Activated effector memory CD4-positive, alpha-beta T cell treated with Interleukin-2 at 50 U/mL for 16 hours (primary cell): ENCODE measurements at regions not wholly inside any gene's neighbourhood (a gene's known extent, or its start where the extent isn't known, plus 50 kb on each side); places are given as distances from the start of the nearest gene placed in this dataset.
"Not testable (repeated sequence)": the region's sequence is repeated elsewhere in the genome, so short reads cannot be mapped to it uniquely, and the experiment has no call there.

Experiments used
- DNase-seq: peaks from one replicate; pipeline ENCODE4 v3.0.0-alpha.2; 2020

GRCh38 chr2:234861841-234862735 lies 89.7 kb upstream of the SH3BP4 start:
- DNase-seq, result no peak

DNA sequence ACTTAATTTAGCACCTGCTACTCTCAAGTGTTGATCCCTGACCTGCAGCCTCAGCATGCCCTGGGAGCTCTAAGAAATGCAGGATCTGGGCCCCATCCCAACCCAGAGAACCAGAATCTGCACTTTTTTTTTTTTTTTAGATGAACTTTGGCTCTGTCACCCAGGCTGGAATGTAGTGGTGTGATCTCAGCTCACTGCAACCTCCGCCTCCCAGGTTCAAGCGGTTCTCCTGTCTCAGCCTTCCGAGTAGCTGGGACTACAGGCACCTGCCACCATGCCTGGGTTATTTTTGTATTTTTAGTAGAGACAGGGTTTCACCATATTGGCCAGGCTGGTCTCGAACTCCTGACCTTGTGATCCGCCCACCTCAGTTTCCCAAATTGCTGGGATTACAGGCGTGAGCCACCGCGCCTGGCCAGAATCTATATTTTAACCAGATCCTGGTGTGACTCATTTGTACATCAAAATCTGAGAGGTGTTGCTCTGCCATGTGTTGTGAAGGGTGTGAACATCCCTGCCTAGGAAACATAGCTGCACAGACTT lies 92.4 kb upstream of the SH3BP4 start:
- DNase-seq, result not testable (repeated sequence)

DNA sequence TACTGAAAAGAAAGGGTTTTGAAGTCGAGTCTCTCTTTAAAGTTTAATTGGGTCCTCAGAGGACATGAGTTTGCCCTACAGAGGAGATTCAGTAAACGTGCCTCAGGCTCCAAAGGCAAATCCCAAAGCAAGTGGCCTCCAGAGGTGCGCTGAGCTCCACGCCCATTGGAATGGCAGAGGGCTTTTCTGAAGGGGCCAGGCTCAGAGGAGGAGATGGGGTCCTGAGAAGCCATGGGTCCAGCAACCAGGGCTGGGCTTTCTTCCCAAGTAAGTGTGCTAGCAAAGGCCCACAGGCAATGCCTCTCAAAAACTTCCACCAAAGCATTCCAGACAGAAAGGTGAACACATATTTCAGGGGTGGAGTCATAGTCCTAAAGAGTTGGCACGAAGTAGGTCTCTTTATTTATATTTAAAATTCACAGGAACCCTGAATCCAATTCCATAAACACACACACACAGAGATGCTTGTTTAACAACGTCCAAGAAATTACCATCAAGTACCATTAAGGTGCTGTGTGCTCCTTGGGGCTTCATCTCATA lies 93.0 kb upstream of the SH3BP4 start:
- no peak for DNase-seq

GRCh38 chr2:234858145-234858544 lies 93.7 kb upstream of the SH3BP4 start:
- DNase-seq, result no peak

GRCh38 chr2:234853729-234854128 lies 98.1 kb upstream of the SH3BP4 start:
- DNase-seq, result no peak

DNA sequence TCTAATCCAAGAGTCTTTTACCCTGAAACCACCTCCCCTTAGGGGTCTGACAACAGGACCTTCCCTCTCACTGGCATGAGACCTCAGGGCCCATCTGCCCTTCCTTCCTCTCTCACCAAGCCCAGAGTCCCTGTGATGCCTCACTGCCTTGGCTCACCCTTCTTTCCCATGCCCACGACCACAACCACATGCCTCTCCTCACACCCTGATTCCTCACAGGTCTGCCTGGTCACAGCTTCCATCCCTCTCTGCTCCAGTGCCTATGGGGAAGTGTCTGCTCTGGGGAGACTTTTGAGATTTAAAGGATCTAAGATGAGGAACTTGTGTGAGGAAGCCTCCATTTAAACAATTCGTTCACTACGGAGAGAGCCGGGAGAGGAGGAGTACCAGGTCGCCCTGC lies 98.9 kb upstream of the SH3BP4 start:
- DNase-seq, result no peak

DNA sequence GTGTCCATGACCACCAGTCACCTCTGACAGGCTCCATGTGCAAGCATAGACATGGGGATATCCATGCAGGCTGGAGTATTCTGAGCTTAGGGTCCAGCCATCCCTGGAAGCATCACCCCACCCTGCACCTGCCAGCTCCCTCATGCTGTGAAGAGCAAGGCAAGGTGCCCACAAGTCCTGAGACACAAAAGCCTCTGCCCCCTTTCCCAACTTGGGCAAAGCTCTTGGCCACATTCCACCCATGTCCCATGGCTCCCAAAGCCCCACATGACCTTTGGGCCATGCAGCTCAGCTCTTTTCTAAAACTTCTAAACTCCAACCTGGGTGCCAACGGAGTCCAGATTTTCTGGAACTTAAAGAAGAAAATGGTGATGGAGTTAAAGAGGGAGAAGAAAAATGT lies 99.8 kb upstream of the SH3BP4 start:
- DNase-seq, result no peak

- DNase-seq, result no peak
Observed at GRCh38 chr2:234851451-234851850, 100.4 kb upstream of the SH3BP4 start.

GRCh38 chr2:234850818-234851217 lies 101.0 kb upstream of the SH3BP4 start:
- no peak for DNase-seq

DNA sequence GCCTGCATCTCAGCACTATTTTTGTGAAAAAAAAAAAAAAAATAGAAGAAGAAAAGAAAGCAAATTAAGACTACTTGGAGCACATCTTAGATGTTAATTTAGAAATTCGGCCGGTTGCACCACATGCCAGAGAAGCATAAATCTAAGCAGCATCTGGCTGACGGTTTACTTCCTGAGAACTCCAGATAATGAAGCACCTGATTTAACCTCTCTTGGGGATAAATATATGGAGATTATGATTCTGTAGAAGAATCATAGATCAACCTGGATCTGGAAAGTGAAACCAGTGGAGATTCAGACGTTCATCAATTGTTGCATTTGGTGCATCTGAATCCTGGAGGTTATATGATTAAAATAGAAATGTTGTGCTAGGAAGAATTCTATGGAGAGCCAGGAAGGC lies 102.1 kb upstream of the SH3BP4 start:
- no peak for DNase-seq

DNA sequence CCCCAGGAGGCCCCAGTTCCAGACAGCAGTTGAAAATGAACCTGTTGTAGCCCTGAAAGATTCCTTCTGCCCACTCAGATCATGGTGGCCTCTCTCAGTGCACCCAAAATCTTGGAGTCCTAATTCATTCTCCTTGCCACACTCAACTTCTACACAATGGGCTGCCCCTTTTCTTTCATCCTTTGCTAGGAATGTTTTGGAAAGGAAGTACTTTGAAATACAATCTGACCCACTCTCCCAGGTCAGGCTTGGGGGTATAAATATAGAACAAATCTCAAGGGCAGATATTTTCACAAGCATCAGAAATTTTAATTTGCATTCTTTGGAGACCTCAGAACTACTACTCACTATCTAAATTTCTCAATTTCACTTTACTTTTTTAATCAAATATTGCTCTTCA lies 103.2 kb upstream of the SH3BP4 start:
- DNase-seq, result no peak

DNA sequence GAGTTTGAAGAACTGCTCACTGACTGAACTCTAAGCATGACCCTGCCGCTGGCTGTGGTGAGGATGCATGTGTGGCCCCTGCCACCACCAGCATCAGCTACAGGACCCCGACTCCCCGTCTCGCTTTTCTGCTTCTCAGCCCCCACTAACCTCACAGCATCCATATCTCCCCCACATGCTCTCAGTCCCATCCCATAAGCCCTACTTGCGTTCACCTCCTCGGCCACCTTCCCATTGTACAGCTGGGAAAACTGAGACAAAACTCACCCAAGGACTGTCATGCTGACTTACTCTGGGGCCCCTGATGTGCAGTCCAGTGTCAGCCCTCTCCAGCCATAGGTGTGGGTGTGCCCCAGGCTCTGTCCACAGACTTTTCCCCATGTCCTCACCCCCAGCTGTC lies 104.2 kb upstream of the SH3BP4 start:
- no peak for DNase-seq

DNA sequence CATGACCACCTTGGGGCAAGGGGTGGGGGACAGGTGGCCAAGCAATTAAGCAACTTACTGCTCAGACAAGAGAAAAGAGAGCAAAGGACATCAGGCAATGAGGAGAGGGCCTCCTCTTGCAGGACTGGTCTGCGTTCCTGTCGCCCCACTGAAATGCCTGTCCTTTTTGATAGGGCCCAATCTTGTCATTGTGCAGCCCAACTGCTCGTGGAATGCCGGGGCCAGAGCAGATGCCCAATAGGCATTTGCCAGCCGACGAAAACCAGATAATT lies 104.5 kb upstream of the SH3BP4 start:
- DNase-seq, result no peak

DNA sequence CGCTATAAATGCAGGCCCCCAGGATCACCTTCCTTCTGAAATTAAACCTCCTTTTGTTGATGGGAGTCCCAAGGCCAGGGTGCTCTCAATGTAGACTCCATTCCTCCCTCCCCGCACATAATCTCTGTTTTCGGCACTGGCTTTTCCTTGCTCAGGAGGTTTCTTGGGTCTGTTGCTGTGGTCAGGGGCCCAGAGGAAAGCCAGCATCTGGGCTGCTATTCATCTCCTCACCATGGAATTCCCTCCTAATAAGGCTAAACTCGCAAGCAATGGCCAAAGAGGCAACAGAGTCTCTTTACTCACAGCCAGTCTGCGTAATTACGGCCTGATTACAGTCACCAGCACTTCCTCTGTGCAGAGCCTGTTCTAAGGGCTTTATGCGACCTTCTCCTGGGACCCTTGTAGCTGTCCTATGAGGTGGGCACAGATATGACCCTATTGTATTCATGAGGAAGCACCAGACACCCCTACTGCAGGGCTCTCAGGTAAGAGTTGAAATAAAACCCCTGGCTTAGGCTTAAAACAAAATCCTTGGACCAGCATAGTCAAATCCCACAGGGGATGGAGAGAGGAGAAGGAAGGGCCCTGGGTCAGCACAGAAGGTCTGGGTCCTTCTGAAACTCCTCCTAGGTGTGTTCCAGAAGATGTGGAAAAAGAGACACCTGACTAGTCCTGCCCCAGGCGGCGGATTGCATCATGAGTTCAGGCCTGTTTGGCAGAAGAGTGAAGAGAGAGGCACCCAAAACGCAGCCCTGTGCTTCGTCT lies 105.0 kb upstream of the SH3BP4 start:
- no peak for DNase-seq

- DNase-seq, result no peak
Observed at GRCh38 chr2:234845602-234846590, 105.9 kb upstream of the SH3BP4 start.

GRCh38 chr2:234843411-234843810 lies 108.4 kb upstream of the SH3BP4 start:
- DNase-seq, result no peak

GRCh38 chr2:234842753-234843152 lies 109.1 kb upstream of the SH3BP4 start:
- DNase-seq, result no peak

DNA sequence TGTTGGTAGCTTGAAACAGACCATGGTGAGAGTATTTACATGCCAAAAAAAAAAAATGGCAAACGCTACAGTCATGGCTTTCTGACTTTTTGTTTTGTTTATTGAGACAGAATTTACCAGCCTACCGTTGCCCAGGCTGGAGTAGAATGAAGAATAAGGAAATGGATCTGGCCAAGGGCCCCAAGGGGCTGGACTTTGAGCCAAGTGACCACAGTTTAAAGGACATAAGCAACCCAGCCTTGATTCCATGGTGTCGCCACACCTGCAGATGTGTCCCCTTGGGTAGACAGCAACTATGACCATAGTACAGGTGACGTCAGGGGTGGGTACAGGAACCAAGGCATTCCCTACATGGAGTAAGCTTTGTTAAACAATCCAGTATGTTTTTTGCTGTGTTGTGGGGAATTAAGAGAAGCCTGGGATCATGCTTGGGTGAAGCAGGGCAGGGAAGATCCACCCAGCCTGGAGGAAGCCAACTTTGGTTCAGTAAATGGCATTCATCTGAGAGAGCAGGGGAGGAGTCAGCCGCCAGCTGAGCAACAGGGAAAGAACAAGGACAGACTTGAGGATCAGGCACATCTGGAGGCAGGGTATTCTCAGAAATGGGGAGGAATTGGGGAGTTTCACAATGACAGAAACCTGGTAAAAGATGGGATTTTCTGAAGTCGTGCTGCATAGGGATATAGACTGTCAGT lies 110.3 kb upstream of the SH3BP4 start:
- no peak for DNase-seq

DNA sequence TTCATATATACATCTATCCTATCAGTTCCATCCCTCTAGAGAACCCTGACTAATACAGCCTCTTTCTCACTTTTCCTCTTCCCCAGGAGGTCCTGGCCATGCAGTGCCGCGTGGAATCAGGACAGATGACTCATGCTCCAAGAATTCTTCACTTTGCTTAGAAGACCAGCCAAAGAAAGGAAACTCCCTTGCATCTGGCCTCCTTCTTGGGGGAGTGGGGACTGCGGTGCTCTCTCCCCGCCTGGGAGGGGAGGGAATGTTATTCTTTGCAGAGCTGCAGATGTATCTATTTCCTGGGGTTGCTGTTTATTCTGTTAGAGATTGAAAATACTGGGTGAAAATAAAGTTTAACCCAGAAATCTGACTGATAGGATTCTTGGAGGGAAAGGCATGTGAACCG lies 111.5 kb upstream of the SH3BP4 start:
- no peak for DNase-seq

DNA sequence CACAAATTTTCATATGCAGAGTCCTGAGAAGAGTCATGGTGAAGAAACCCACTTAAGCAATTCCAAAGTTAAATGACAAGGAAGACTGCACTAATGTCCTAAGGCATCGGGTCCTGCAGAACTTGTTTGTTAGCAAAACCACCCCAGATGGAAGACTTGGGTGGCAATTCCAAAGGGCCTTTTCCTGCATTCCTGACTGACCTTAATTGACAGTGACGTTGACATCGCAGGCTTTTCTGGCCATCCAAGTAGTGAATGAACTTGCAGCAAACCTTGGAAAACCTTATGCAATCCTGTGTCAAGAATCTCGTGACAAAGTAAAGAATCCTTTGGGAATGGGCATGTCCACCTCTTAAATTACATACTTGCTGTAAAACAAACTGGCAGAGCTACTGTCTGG lies 112.5 kb upstream of the SH3BP4 start:
- DNase-seq, result no peak

- DNase-seq, result no peak
Observed at GRCh38 chr2:234836271-234836670, 115.5 kb upstream of the SH3BP4 start.

- DNase-seq, result no peak
Observed at GRCh38 chr2:234835738-234836137, 116.1 kb upstream of the SH3BP4 start.
